WTC11 (cell line): ENCODE measurements at regions not wholly inside any gene's neighbourhood (a gene's known extent, or its start where the extent isn't known, plus 50 kb on each side); places are given as distances from the start of the nearest gene placed in this dataset.

ENCODE experiments used
- ATAC-seq: fragments of 200-7000 bp; cut with Tn5 transposase; 2 replicates; pipeline ENCODE4 v1.10.0; 2021; ENCODE audit warnings: mild to moderate bottlenecking, moderate library complexity
- CTCF ChIA-PET: fragments of 300-600 bp; sonication (Branson Sonifier 250); formaldehyde crosslinking; loops from one replicate; lab custom pipeline; 2021; ENCODE audit warnings: antibody characterized with exemption; lab: Charles Lee
- POLR2A ChIA-PET: fragments of 350-600 bp; sonication (Branson Sonifier 250); formaldehyde crosslinking; loops from one replicate; lab custom pipeline; 2021; ENCODE audit warnings: antibody characterized with exemption; lab: Charles Lee
- DNase-seq: peaks from one replicate; pipeline ENCODE4 v3.0.0; 2021; ENCODE audit warnings: low spot score
- H3K27ac Mint-ChIP-seq: 2 replicates; pipeline ENCODE4 v1.8.0; 2021; ENCODE audit warnings: mixed read lengths
- H3K27me3 Mint-ChIP-seq: 2 replicates; pipeline ENCODE4 v1.8.0; 2021; ENCODE audit warnings: low read depth, mild to moderate bottlenecking, moderate library complexity, mixed read lengths
- H3K36me3 Mint-ChIP-seq: 2 replicates; pipeline ENCODE4 v1.8.0; 2021; ENCODE audit warnings: mixed read lengths
- H3K4me1 Mint-ChIP-seq: 2 replicates; pipeline ENCODE4 v1.8.0; 2022; ENCODE audit warnings: mixed read lengths
- H3K4me3 Mint-ChIP-seq: 2 replicates; pipeline ENCODE4 v1.8.0; 2021; ENCODE audit warnings: mild to moderate bottlenecking, moderate library complexity, mixed read lengths
- H3K9me3 Mint-ChIP-seq: 2 replicates; pipeline ENCODE4 v1.8.0; 2021; ENCODE audit warnings: mixed read lengths
- AR ChIP-seq: fragments of 250-450 bp; sonication (Bioruptor Pico); IDR thresholded peaks from 2 replicates; pipeline ENCODE4 v1.9.0; 2021; ENCODE audit warnings: mild to moderate bottlenecking
- CREB1 ChIP-seq: sonication (generic); formaldehyde crosslinking; IDR thresholded peaks from 2 replicates; pipeline ENCODE4 v1.8.0; 2023; ENCODE audit warnings: mild to moderate bottlenecking, missing genetic modification reagents
- GRHL2 ChIP-seq: fragments of 250-450 bp; sonication (Bioruptor Pico); IDR thresholded peaks from 2 replicates; pipeline ENCODE4 v1.8.0; 2022; ENCODE audit warnings: mild to moderate bottlenecking, moderate library complexity; ENCODE audit not compliant: insufficient replicate concordance, severe bottlenecking
- GTF2I ChIP-seq: fragments of 250-450 bp; sonication (Bioruptor Pico); conservative IDR thresholded peaks from 2 replicates; pipeline ENCODE4 v1.4.0; 2021; ENCODE audit warnings: mild to moderate bottlenecking
- MXD4 ChIP-seq: fragments of 250-450 bp; sonication (Bioruptor Pico); IDR thresholded peaks from 2 replicates; pipeline ENCODE4 v1.8.0; 2021; ENCODE audit warnings: mild to moderate bottlenecking, moderate library complexity, borderline replicate concordance
- MYBL2 ChIP-seq: sonication (generic); formaldehyde crosslinking; IDR thresholded peaks from 2 replicates; pipeline ENCODE4 v1.8.1; 2023; ENCODE audit warnings: mild to moderate bottlenecking, moderate library complexity, missing genetic modification reagents
- NFYB ChIP-seq: sonication (generic); formaldehyde crosslinking; conservative IDR thresholded peaks from 2 replicates; pipeline ENCODE4 v1.8.0; 2022; ENCODE audit warnings: low read depth, missing genetic modification reagents
- RORB ChIP-seq: fragments of 250-450 bp; sonication (Bioruptor Pico); IDR thresholded peaks from 2 replicates; pipeline ENCODE4 v1.9.0; 2021; ENCODE audit warnings: mild to moderate bottlenecking
- STAT6 ChIP-seq: sonication (generic); formaldehyde crosslinking; conservative IDR thresholded peaks from 2 replicates; pipeline ENCODE4 v1.8.1; 2023; ENCODE audit warnings: mild to moderate bottlenecking, low read depth, missing genetic modification reagents, moderate library complexity
- ZNF138 ChIP-seq: sonication (generic); formaldehyde crosslinking; conservative IDR thresholded peaks from 2 replicates; pipeline ENCODE4 v1.8.1; 2022; ENCODE audit warnings: mild to moderate bottlenecking, moderate library complexity, missing genetic modification reagents
- TF ChIP-seq, protein P1 (sequence below): fragments of 250-450 bp; sonication (Bioruptor Pico); IDR thresholded peaks from 2 replicates; pipeline ENCODE4 v1.9.0; 2021; ENCODE audit warnings: mild to moderate bottlenecking, borderline replicate concordance
- TF ChIP-seq, protein P2 (sequence below): fragments of 250-450 bp; sonication (Bioruptor Pico); IDR thresholded peaks from 2 replicates; pipeline ENCODE4 v1.9.0; 2021; ENCODE audit warnings: moderate library complexity, mild to moderate bottlenecking, inconsistent platforms, borderline replicate concordance
- TF ChIP-seq, protein P3 (sequence below): sonication (generic); formaldehyde crosslinking; IDR thresholded peaks from 2 replicates; pipeline ENCODE4 v1.8.0; 2023; ENCODE audit warnings: missing genetic modification reagents, mild to moderate bottlenecking, borderline replicate concordance
- TF ChIP-seq, protein P4 (sequence below): sonication (generic); formaldehyde crosslinking; IDR thresholded peaks from 2 replicates; pipeline ENCODE4 v1.8.1; 2022; ENCODE audit warnings: low read depth, missing genetic modification reagents, borderline replicate concordance

GRCh38 chr10:36700123-36700522 lies 425.3 kb upstream of the ANKRD30A start (continued):
- TF ChIP-seq, protein P1, sequence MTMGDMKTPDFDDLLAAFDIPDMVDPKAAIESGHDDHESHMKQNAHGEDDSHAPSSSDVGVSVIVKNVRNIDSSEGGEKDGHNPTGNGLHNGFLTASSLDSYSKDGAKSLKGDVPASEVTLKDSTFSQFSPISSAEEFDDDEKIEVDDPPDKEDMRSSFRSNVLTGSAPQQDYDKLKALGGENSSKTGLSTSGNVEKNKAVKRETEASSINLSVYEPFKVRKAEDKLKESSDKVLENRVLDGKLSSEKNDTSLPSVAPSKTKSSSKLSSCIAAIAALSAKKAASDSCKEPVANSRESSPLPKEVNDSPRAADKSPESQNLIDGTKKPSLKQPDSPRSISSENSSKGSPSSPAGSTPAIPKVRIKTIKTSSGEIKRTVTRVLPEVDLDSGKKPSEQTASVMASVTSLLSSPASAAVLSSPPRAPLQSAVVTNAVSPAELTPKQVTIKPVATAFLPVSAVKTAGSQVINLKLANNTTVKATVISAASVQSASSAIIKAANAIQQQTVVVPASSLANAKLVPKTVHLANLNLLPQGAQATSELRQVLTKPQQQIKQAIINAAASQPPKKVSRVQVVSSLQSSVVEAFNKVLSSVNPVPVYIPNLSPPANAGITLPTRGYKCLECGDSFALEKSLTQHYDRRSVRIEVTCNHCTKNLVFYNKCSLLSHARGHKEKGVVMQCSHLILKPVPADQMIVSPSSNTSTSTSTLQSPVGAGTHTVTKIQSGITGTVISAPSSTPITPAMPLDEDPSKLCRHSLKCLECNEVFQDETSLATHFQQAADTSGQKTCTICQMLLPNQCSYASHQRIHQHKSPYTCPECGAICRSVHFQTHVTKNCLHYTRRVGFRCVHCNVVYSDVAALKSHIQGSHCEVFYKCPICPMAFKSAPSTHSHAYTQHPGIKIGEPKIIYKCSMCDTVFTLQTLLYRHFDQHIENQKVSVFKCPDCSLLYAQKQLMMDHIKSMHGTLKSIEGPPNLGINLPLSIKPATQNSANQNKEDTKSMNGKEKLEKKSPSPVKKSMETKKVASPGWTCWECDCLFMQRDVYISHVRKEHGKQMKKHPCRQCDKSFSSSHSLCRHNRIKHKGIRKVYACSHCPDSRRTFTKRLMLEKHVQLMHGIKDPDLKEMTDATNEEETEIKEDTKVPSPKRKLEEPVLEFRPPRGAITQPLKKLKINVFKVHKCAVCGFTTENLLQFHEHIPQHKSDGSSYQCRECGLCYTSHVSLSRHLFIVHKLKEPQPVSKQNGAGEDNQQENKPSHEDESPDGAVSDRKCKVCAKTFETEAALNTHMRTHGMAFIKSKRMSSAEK: no peak
- TF ChIP-seq AR (CRISPR knock-in tag) (no peak), RORB (CRISPR knock-in tag) (no peak)
- TF ChIP-seq, all 79 proteins: peak for 0

DNA sequence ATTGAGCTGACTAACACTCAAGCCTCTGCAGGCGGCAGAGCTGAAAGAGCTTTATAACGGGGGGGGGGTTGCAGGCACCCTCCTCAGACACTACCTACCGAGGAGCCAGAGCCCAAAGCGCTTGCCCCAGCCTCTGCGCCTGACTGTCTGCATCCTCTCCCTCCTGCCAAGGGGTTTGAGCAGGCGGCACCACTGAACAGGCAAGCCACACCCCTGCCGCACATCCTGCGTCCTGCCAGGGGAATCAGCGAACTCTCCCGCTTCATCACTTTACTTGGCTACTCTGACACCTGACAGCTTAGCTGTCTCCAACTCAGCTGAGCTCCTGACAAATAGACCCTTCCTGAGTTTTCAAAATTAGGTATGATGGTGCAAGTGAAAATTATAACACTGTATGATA lies 432.6 kb upstream of the ANKRD30A start:
- Mint-ChIP-seq H3K4me3 (no peak overlapping the region), H3K36me3 (no peaks in the 10 kb centered on the region), H3K27me3 (0 out of 2 replicates have a peak, but pooled peaks cover 2% of the 10 kb centered on the region), H3K9me3 (0 out of 2 replicates have a peak, but pooled peaks cover 4% of the 10 kb centered on the region), H3K27ac (no peak overlapping the region), H3K4me1 (peaks cover 18% of the 10 kb centered on the region)
- TF ChIP-seq GRHL2 (CRISPR knock-in tag) (no peak), ZNF138 (CRISPR knock-in tag) (no peak), CREB1 (no peak), NFYB (CRISPR knock-in tag) (no peak), GTF2I (CRISPR knock-in tag) (no peak), STAT6 (CRISPR knock-in tag) (no peak), MXD4 (CRISPR knock-in tag) (no peak), MYBL2 (CRISPR knock-in tag) (no peak)
- TF ChIP-seq, protein P2, sequence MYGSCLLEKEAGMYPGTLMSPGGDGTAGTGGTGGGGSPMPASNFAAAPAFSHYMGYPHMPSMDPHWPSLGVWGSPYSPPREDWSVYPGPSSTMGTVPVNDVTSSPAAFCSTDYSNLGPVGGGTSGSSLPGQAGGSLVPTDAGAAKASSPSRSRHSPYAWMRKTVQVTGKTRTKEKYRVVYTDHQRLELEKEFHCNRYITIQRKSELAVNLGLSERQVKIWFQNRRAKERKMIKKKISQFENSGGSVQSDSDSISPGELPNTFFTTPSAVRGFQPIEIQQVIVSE (CRISPR knock-in tag): no peak
- TF ChIP-seq, protein P3, sequence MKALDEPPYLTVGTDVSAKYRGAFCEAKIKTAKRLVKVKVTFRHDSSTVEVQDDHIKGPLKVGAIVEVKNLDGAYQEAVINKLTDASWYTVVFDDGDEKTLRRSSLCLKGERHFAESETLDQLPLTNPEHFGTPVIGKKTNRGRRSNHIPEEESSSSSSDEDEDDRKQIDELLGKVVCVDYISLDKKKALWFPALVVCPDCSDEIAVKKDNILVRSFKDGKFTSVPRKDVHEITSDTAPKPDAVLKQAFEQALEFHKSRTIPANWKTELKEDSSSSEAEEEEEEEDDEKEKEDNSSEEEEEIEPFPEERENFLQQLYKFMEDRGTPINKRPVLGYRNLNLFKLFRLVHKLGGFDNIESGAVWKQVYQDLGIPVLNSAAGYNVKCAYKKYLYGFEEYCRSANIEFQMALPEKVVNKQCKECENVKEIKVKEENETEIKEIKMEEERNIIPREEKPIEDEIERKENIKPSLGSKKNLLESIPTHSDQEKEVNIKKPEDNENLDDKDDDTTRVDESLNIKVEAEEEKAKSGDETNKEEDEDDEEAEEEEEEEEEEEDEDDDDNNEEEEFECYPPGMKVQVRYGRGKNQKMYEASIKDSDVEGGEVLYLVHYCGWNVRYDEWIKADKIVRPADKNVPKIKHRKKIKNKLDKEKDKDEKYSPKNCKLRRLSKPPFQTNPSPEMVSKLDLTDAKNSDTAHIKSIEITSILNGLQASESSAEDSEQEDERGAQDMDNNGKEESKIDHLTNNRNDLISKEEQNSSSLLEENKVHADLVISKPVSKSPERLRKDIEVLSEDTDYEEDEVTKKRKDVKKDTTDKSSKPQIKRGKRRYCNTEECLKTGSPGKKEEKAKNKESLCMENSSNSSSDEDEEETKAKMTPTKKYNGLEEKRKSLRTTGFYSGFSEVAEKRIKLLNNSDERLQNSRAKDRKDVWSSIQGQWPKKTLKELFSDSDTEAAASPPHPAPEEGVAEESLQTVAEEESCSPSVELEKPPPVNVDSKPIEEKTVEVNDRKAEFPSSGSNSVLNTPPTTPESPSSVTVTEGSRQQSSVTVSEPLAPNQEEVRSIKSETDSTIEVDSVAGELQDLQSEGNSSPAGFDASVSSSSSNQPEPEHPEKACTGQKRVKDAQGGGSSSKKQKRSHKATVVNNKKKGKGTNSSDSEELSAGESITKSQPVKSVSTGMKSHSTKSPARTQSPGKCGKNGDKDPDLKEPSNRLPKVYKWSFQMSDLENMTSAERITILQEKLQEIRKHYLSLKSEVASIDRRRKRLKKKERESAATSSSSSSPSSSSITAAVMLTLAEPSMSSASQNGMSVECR (CRISPR knock-in tag): no peak
- TF ChIP-seq, protein P4, sequence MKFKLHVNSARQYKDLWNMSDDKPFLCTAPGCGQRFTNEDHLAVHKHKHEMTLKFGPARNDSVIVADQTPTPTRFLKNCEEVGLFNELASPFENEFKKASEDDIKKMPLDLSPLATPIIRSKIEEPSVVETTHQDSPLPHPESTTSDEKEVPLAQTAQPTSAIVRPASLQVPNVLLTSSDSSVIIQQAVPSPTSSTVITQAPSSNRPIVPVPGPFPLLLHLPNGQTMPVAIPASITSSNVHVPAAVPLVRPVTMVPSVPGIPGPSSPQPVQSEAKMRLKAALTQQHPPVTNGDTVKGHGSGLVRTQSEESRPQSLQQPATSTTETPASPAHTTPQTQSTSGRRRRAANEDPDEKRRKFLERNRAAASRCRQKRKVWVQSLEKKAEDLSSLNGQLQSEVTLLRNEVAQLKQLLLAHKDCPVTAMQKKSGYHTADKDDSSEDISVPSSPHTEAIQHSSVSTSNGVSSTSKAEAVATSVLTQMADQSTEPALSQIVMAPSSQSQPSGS (CRISPR knock-in tag): no peak
- ChIA-PET CTCF (no interaction called here), POLR2A (no interaction called here)
- DNase-seq (no peak), ATAC-seq (no peak)
